GM20000 (cell line): ENCODE measurements at regions not wholly inside any gene's neighbourhood (a gene's known extent, or its start where the extent isn't known, plus 50 kb on each side); places are given as distances from the start of the nearest gene placed in this dataset.
"Not testable (repeated sequence)": the region's sequence is repeated elsewhere in the genome, so short reads cannot be mapped to it uniquely, and the experiment has no call there.

Experiments used
- DNase-seq: peaks from one replicate; pipeline ENCODE4 v3.0.0; 2012; ENCODE audit warnings: low spot score
- TF ChIP-seq, protein P1 (sequence below): IDR thresholded peaks from 2 replicates; pipeline ENCODE4 v1.5.1; 2012; ENCODE audit warnings: mild to moderate bottlenecking, control low read depth; ENCODE audit errors: extremely low read depth, missing control alignments

DNA sequence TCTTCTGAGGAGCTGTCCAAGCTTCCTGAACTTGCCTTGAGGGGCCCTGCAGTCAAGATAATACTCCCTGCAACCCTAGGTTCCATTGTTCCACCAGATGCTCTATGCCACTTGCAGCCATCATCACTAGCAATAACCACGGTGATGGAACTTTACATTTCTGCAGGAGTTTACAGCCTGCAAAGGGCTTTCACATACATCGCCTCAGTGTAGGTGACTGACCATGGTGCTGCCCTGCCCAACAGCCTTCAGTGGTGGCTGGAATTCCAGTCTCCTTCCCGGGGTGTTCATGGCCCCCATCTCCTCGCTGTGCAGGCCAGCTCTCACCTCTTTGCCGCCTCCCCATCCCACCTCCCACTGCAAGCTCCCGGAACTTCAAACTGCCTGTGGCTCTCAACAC is 225.5 kb upstream of the ECI2 start:
- TF ChIP-seq, protein P1, sequence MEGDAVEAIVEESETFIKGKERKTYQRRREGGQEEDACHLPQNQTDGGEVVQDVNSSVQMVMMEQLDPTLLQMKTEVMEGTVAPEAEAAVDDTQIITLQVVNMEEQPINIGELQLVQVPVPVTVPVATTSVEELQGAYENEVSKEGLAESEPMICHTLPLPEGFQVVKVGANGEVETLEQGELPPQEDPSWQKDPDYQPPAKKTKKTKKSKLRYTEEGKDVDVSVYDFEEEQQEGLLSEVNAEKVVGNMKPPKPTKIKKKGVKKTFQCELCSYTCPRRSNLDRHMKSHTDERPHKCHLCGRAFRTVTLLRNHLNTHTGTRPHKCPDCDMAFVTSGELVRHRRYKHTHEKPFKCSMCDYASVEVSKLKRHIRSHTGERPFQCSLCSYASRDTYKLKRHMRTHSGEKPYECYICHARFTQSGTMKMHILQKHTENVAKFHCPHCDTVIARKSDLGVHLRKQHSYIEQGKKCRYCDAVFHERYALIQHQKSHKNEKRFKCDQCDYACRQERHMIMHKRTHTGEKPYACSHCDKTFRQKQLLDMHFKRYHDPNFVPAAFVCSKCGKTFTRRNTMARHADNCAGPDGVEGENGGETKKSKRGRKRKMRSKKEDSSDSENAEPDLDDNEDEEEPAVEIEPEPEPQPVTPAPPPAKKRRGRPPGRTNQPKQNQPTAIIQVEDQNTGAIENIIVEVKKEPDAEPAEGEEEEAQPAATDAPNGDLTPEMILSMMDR, result no peak
- no peak for DNase-seq

DNA sequence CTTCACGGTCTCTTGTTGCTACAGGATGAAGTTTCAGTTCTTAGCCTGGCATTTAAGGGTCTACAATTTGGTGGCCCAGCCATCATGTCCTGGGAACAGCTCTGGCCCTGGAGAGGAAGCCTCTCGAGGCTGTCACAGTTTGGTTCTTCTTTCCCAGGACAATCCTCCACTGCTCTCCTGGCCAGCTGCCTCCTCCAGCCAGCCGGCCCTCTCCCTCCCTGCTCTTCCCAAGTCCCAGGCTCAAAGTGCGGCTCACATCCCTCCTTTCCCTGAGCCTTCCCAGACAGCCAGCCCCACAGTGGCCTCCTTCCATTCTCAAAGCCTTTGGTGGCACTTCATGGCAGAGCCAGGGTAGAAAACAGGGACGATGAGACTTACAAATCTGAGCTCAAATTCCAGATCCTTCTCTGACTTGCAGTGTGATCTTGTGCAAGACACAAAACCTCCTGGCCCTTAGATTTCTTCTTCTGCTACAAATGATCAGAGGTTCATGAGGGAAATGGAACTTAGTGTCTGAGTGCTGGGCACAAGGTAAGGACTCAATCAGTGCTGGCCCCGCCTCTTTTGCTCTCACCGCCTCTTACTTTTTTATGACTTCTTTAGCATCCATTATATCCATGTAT is 223.8 kb upstream of the ECI2 start:
- TF ChIP-seq, protein P1, result no peak
- no peak for DNase-seq

DNA sequence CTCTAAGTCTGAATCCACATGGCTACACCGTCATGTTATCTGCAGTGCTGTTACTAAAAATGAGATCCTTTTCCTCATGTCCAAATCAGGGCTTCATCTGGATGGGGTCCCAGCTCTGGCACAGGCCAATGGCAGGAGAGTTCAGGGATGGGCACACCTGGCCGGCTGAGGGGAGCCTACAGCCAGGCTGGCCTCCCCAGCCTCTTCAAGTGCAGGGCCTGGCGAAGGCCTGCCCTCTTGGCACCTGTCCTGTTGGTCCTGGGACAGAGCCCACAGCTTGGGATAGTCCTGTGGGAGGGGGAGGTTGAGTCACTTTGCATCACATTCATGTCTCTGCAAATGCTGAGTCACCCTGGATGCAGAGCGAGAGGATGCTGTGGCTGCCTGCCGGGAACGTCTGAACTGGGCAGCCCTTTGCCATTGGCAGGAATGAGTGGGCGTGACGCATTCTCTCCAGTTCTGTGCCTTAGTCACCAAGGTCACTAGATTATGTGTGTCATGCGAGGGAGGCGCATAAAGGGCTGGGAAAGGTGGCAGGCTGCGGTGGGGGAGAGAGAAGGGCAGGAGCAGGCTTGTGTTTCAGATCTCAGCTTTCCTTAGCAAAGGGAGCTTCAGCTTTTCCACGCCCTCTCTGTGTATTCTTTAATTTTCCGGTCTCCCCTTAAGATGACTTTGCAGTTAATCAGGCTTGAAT is 223.2 kb upstream of the ECI2 start:
- TF ChIP-seq, protein P1, result no peak
- no peak for DNase-seq

DNA sequence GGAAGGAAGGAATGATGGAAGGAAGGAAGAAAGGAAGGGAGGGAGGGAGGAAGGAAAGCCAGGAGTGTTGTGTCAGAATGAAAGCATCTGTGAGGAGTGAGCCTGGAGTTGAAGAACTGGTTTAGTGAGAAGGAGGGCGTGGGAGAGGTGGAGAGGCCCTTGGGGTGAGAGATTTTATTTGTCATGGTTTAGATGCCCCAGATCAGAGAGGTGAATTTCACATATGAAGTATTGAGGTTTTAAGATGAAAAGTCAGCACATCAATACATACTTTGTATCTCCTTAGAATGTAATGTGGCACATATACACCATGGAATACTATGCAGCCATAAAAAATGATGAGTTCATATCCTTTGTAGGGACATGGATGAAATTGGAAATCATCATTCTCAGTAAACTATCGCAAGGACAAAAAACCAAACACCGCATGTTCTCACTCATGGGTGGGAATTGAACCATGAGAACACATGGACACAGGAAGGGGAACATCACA is 222.3 kb upstream of the ECI2 start:
- DNase-seq, result not testable (repeated sequence)

DNA sequence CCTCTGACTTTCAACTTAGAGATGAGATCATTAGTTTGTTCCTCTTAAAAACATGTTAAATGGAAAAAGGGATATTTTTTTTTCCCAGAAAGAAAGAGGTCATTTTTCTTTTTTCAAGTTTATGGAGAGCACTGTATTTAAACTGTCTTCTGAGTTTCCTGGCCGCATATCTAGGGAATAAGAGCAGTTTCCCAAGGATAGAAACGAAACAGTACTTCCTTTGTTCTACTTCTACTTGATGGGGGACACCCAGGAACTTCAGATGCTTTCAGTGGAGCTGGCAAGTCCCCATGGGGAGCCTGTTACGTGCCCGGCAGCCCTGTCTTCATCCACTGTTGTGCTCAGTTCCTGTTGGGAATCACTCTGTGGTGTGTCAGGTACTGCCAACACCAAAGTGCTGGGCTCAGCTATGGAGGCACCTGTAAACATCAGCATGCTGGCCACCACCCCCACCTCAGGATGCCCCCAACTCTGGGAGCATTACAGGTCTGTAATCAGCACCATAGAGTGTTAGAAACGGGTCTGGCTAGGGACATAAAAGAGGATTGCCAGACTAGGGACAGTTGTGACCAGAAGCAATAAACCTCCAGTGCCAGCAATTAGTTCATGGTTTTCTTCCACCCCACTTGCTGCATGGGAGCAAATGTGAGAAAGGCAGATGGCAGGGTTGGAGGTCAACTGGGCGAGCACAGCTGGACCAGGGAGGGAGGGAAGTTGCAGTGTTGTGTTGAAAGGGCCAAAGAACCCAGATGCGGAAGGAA is 221.7 kb upstream of the ECI2 start:
- TF ChIP-seq, protein P1, result no peak
- no peak for DNase-seq

DNA sequence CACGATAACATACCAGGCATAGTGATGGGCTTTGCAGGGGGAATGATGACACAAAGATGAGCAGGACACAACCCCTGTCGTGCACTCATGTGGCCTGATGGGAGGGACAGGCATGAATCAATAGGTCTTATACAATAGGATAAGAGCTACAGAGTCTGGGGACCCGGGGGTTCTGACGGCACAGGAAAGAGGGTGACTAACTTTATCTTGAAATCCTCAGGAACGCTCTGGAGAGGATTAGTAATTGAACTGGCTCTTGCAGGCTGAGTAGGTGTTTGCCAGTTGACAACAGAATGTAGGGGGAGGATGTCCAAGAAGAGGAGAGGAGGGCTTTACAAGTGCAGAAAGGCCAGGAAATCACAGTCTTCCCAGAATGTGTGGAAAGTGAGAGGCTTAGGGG is 219.9 kb upstream of the ECI2 start:
- no peak for DNase-seq
- TF ChIP-seq, protein P1, result no peak

DNA sequence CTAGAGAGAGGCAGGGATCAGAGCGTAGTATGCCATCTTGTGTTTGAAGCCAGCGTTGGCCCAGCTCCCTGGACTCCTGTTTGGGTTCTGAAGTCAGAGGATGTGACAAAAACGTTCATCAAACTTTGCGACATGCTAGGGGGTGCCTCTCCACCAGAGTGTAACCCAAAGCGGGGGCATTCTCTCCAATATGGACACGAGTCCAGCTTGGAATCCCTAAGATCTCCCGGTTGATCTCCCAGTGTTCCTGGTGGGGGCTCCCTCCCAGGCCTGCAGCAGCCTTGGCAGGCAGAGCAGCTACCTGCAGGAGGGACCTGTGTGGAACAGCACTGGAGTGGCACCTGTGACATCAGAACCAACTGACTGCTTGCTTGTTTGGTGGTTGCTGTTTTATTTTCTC is 218.8 kb upstream of the ECI2 start:
- DNase-seq, result no peak
- TF ChIP-seq, protein P1, result no peak
